Prostate gland (tissue), 2 donors: ENCODE measurements at regions not wholly inside any gene's neighbourhood (a gene's known extent, or its start where the extent isn't known, plus 50 kb on each side); places are given as distances from the start of the nearest gene placed in this dataset.
A peak's percentile ranks its signal among the peaks of the same experiment; 100 is the strongest.

Source experiments
- DNase-seq: peaks from one replicate; pipeline ENCODE4 v3.0.0-alpha.2; 2019; ENCODE audit warnings: low spot score
- H3K27ac ChIP-seq, 2 donors: fragments of 200-600 bp; sonication (generic); 2 replicates each; pipeline ENCODE4 v1.5.1; 2017 to 2019
- H3K27me3 ChIP-seq: fragments of 200-600 bp; sonication (generic); replicated peaks from 2 replicates; pipeline ENCODE4 v1.5.1; 2019; ENCODE audit not compliant: insufficient read depth
- H3K36me3 ChIP-seq, 2 donors: fragments of 200-600 bp; sonication (generic); 1 replicate in 1 of 2; 2 replicates in 1 of 2; pipeline versions ENCODE4 v1.5.1 to v1.8.1; 2017 to 2019
- H3K4me1 ChIP-seq: fragments of 200-600 bp; sonication (generic); replicated peaks from 2 replicates; pipeline ENCODE4 v1.5.1; 2019
- H3K4me3 ChIP-seq, 2 donors: fragments of 200-600 bp; sonication (generic); 2 replicates each; pipeline ENCODE4 v1.5.1; 2017 to 2019
- H3K9me3 ChIP-seq: fragments of 200-600 bp; sonication (generic); 2 replicates; pipeline ENCODE4 v1.5.1; 2017
- POLR2A ChIP-seq: fragments of 450-650 bp; IDR thresholded peaks from one replicate; pipeline ENCODE4 v1.6.1; 2016; ENCODE audit warnings: antibody characterized with exemption, mild to moderate bottlenecking
- POLR2AphosphoS5 ChIP-seq: sonication (generic); formaldehyde crosslinking; IDR thresholded peaks from one replicate; pipeline ENCODE4 v1.6.1; 2017; ENCODE audit warnings: antibody characterized with exemption
- WGBS: methylation state at CpG from one replicate; pipeline ENCODE4 v1.1.5; 2018; 5-methylcytosine and 5-hydroxymethylcytosine counted together
- intact Hi-C: fragments of 100-400 bp; cut with DNase I; formaldehyde crosslinking; loops from one replicate; pipeline ENCODE4 v1.14.2; 2022
- TF ChIP-seq, protein P1 (sequence below), 4 experiments: fragments of 200-600 bp in 2 of 4; fragments of 450-650 bp in 2 of 4; sonication (generic) in 2 of 4; IDR thresholded peaks; 1 replicate in 3 of 4; 2 replicates in 1 of 4; pipeline ENCODE4 v1.5.1; 2016 to 2019; ENCODE audit warnings: antibody characterized with exemption in 4 of 4, mild to moderate bottlenecking in 2 of 4, moderate library complexity in 2 of 4

- intact Hi-C loops, result no loop called here
- Histone ChIP-seq H3K36me3 (no peaks in the 10 kb centered on the region), H3K27ac (no peak overlapping the region), H3K4me1 (no peaks in the 10 kb centered on the region), H3K4me3 (no peak overlapping the region), H3K27me3 (no peaks in the 10 kb centered on the region), H3K9me3 (no peaks in the 10 kb centered on the region)
- no peak for TF ChIP-seq POLR2A
- no peak for TF ChIP-seq POLR2AphosphoS5
- TF ChIP-seq, protein P1, sequence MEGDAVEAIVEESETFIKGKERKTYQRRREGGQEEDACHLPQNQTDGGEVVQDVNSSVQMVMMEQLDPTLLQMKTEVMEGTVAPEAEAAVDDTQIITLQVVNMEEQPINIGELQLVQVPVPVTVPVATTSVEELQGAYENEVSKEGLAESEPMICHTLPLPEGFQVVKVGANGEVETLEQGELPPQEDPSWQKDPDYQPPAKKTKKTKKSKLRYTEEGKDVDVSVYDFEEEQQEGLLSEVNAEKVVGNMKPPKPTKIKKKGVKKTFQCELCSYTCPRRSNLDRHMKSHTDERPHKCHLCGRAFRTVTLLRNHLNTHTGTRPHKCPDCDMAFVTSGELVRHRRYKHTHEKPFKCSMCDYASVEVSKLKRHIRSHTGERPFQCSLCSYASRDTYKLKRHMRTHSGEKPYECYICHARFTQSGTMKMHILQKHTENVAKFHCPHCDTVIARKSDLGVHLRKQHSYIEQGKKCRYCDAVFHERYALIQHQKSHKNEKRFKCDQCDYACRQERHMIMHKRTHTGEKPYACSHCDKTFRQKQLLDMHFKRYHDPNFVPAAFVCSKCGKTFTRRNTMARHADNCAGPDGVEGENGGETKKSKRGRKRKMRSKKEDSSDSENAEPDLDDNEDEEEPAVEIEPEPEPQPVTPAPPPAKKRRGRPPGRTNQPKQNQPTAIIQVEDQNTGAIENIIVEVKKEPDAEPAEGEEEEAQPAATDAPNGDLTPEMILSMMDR (IDR thresholded peaks at IDR 0.05), result no peak
- no peak for DNase-seq
Measured at GRCh38 chr13:101003566-101003965, 329.0 kb upstream of the TMTC4 start.

- Histone ChIP-seq H3K27ac (no peak overlapping the region), H3K27me3 (no peaks in the 10 kb centered on the region), H3K9me3 (no peaks in the 10 kb centered on the region), H3K4me3 (no peak overlapping the region), H3K36me3 (no peaks in the 10 kb centered on the region), H3K4me1 (no peaks in the 10 kb centered on the region)
- TF ChIP-seq, protein P1 (IDR thresholded peaks at IDR 0.05), result no peak
- TF ChIP-seq POLR2AphosphoS5, result no peak
- TF ChIP-seq POLR2A, result no peak
- intact Hi-C loops, result no loop called here
- WGBS, result 19% methylated on average over 2 of the region's 2 CpGs
- DNase-seq, result no peak
Measured at GRCh38 chr13:100989392-100989791, 314.8 kb upstream of the TMTC4 start.

DNA sequence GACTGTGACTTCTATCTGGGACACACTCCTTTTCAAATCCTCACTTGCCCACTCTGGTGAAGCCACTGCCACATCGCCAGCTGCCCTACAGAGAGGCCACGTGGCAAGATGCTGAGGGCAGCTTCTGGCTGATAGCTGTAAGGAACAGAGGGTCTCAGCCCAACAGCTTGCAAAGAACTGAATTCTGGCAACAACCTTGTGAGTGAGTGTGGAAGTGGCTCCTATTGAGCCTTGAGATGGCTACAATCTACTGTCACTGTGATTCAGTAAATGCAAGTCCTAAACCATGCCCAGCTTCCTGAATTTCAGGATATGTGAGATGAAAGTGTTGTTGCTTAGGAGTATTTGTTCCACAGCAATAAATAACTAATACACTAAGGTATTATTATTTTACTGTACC, 314.3 kb upstream of the TMTC4 start:
- no peaks in the 10 kb centered on the region for H3K36me3 ChIP-seq
- intact Hi-C loops, result no loop called here
- DNase-seq, result no peak
- H3K9me3 ChIP-seq, result no peaks in the 10 kb centered on the region
- no peaks in the 10 kb centered on the region for H3K27me3 ChIP-seq
- H3K4me3 ChIP-seq, result no peak overlapping the region
- 88% methylated on average over 2 of the region's 2 CpGs for WGBS
- no peak overlapping the region for H3K27ac ChIP-seq
- no peaks in the 10 kb centered on the region for H3K4me1 ChIP-seq
- no peak for TF ChIP-seq POLR2A
- TF ChIP-seq, protein P1 (IDR thresholded peaks at IDR 0.05), result no peak
- no peak for TF ChIP-seq POLR2AphosphoS5

GRCh38 chr13:100987948-100988347, 313.4 kb upstream of the TMTC4 start:
- Histone ChIP-seq H3K4me3 (no peak overlapping the region), H3K27me3 (no peaks in the 10 kb centered on the region), H3K4me1 (no peaks in the 10 kb centered on the region), H3K9me3 (no peaks in the 10 kb centered on the region), H3K27ac (no peak overlapping the region), H3K36me3 (no peaks in the 10 kb centered on the region)
- WGBS, result 35% methylated on average over 5 of the region's 5 CpGs
- intact Hi-C loops, result no loop called here
- TF ChIP-seq, protein P1 (IDR thresholded peaks at IDR 0.05), result peak in 1 of 4 experiments; percentile 9
- no peak for TF ChIP-seq POLR2AphosphoS5
- no peak for TF ChIP-seq POLR2A
- no peak for DNase-seq

DNA sequence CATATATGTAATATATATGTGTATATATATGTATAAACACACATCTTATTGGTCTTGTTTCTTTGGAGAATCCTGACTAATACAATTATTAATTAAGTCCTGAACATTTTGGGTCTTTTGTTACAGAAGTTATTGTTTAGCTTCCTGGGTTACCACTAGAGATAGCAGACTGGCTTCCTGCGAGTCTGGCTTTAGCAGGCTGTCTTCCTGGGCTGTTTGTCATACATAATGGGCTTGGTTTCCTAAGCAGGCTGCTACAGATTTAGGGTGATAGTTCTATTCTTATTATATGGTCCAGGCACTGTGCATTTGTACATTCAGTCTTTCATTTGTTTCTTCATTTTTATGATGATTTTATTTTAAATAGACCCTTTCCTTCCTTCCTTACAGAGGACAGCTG, 312.0 kb upstream of the TMTC4 start:
- no peak for DNase-seq
- no peaks in the 10 kb centered on the region for H3K27me3 ChIP-seq
- 63% methylated on average over 1 of the region's 1 CpG for WGBS
- intact Hi-C loops, result no loop called here
- no peaks in the 10 kb centered on the region for H3K4me1 ChIP-seq
- no peaks in the 10 kb centered on the region for H3K9me3 ChIP-seq
- no peak for TF ChIP-seq POLR2AphosphoS5
- no peak for TF ChIP-seq POLR2A
- TF ChIP-seq, protein P1 (IDR thresholded peaks at IDR 0.05), result no peak
- no peaks in the 10 kb centered on the region for H3K36me3 ChIP-seq
- no peak overlapping the region for H3K4me3 ChIP-seq
- no peak overlapping the region for H3K27ac ChIP-seq
